ENCODE measurements at regions not wholly inside any gene's neighbourhood (a gene's known extent, or its start where the extent isn't known, plus 50 kb on each side); places are given as distances from the start of the nearest gene placed in this dataset.

DNA sequence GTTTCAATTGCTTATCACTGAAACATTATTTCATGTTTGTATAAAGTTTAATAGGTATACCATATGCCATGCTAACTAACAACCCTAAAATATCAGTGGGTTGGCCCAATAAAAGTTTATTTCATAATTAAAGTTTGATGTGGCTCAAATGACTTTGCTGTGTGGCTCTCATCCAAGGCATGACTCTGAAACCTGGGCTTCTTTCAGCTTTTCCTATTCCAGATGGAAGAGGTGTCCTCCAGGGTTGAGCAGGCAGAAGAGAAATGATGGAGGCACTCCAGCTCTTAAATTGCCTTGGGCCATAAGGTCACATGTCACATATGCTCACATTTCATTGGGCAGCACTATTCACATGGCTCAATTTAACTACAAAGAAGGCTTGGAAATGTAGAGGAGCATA is 101.9 kb downstream of the MACIR start:
- no peaks in the 10 kb centered on the region for H3K36me3 ChIP-seq (ENCODE audit: control insufficient read depth, insufficient read depth, low read length)
- TF ChIP-seq, protein P1, sequence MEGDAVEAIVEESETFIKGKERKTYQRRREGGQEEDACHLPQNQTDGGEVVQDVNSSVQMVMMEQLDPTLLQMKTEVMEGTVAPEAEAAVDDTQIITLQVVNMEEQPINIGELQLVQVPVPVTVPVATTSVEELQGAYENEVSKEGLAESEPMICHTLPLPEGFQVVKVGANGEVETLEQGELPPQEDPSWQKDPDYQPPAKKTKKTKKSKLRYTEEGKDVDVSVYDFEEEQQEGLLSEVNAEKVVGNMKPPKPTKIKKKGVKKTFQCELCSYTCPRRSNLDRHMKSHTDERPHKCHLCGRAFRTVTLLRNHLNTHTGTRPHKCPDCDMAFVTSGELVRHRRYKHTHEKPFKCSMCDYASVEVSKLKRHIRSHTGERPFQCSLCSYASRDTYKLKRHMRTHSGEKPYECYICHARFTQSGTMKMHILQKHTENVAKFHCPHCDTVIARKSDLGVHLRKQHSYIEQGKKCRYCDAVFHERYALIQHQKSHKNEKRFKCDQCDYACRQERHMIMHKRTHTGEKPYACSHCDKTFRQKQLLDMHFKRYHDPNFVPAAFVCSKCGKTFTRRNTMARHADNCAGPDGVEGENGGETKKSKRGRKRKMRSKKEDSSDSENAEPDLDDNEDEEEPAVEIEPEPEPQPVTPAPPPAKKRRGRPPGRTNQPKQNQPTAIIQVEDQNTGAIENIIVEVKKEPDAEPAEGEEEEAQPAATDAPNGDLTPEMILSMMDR (IDR thresholded peaks at IDR 0.05; ENCODE audit: insufficient read depth, low read depth, low read length) = no peak
- CTCF ChIA-PET = no interaction called here
- H3K4me3 ChIP-seq (ENCODE audit: low read depth, low read length) = no peak overlapping the region
- no peak for DNase-seq (ENCODE audit: low read depth)
- H3K27me3 ChIP-seq (ENCODE audit: control insufficient read depth, insufficient read depth, low read length) = no peaks in the 10 kb centered on the region
- POLR2A ChIA-PET = no interaction called here

DNA sequence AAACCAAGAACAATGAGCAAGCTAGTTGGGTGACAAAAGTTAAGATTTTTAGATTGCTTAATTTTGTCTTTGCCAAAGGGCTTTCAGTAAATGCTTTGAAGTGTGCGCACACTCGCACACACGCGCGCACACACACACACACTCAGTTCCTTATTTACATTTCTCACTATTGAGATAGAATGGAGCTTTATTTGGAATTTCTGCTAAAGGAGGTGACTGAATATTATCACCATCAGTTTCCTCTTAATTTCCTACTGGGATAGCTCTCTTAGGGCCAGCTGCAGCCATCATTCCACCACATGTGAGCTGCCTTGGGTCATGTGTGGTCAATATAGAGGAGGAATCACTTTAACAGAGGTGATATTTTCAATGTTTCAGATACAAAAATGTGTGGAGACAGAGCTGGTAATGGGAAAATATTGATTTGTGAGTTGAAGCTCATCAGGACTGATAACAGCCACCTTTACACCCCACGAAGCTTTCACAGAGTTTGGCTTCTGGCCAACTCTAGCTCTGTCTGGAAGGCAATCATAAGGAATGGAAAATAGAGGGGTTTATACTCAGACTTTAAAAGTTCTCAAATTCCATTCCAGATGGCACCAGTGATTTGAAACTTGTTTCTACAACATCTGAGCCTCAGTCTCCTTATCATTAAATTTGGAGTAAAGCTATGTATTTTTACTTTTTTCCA is 99.9 kb downstream of the MACIR start:
- POLR2A ChIA-PET = no interaction called here
- CTCF ChIA-PET = interaction anchor here (0.7 to 1.6 kb wide), 3 partner anchors 9 to 134 kb away, joined by 3 to 4 read pairs (median 3); no protein-coding TSS in a partner anchor

DNA sequence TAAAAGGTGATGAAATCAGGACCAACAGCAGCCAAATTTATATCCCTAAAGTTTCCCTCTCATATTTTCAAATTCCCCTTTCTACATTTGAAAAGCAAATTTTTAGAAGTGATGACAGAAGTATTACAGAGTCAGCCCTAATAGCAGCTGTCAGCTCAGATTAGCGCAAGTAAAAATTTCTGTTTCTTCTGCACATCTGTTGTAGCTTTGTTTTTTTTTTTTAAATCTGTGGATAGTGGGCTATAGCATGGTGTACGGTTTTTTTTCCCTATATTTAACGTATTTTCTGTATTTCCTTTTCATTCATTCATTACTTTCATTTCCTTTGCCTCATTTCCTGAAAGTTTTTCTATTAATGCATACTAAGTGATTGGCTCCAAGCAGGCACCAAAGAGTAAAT is 99.1 kb downstream of the MACIR start:
- no peak for DNase-seq (ENCODE audit: low read depth)
- CTCF ChIA-PET = interaction anchor here (1.0 to 1.6 kb wide), 2 partner anchors 8 to 133 kb away, joined by 3 to 4 read pairs; no protein-coding TSS in a partner anchor
- POLR2A ChIA-PET = no interaction called here

More for the DNA sequence above, 99.9 kb downstream of the MACIR start:
- H3K4me3 ChIP-seq (ENCODE audit: low read depth, low read length) = no peak overlapping the region
- DNase-seq (ENCODE audit: low read depth) = no peak
- TF ChIP-seq, protein P1 (IDR thresholded peaks at IDR 0.05; ENCODE audit: insufficient read depth, low read depth, low read length) = no peak
- no peaks in the 10 kb centered on the region for H3K36me3 ChIP-seq (ENCODE audit: control insufficient read depth, insufficient read depth, low read length)
- H3K27me3 ChIP-seq (ENCODE audit: control insufficient read depth, insufficient read depth, low read length) = no peaks in the 10 kb centered on the region

DNA sequence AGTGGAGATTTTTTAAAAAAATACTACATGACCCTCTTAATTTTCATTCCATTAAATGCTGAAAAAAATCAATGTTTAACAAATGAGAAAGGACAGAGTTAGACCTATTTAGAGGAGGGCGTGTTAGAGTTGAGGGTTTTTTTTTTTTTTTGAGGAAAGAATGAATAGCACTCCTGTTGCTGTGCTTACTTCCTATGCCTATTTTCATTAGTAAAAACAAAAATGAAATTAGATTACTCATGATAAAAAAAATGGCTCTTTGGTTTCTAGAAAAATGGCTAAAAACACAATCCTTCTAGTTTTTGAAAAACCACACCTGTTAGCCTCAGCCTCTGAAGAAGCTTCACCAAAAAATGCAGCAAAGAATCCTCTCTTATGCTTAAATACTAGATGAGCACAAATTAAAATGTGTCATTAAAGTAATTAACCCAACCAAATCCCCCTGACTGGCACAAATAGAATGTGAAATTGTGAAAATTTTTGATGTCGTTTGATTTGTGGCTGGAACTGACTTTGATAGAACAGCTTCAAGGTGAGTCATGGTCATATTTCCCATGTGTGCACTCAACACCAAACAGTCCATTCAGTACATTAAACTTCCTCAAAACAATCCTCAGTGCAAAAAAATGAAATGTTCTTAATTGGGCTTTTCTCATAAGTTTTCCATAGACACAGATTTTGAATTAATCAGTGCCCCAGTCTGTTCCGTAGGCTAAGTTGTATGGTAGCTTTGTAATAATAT is 98.0 kb downstream of the MACIR start:
- Histone ChIP-seq H3K27me3 (ENCODE audit: control insufficient read depth, insufficient read depth, low read length) (no peaks in the 10 kb centered on the region), H3K4me3 (ENCODE audit: low read depth, low read length) (no peak overlapping the region), H3K36me3 (ENCODE audit: control insufficient read depth, insufficient read depth, low read length) (no peaks in the 10 kb centered on the region)
- TF ChIP-seq, protein P1 (IDR thresholded peaks at IDR 0.05; ENCODE audit: insufficient read depth, low read depth, low read length) = no peak
- ChIA-PET CTCF (interaction anchor here (0.6 kb wide), 1 partner anchor 75 kb away, joined by 3 read pairs; no protein-coding TSS in a partner anchor), POLR2A (no interaction called here)
- no peak for DNase-seq (ENCODE audit: low read depth)

More for the DNA sequence above, 99.1 kb downstream of the MACIR start:
- H3K27me3 ChIP-seq (ENCODE audit: control insufficient read depth, insufficient read depth, low read length) = no peaks in the 10 kb centered on the region
- TF ChIP-seq, protein P1 (IDR thresholded peaks at IDR 0.05; ENCODE audit: insufficient read depth, low read depth, low read length) = no peak
- no peak overlapping the region for H3K4me3 ChIP-seq (ENCODE audit: low read depth, low read length)
- H3K36me3 ChIP-seq (ENCODE audit: control insufficient read depth, insufficient read depth, low read length) = no peaks in the 10 kb centered on the region

DNA sequence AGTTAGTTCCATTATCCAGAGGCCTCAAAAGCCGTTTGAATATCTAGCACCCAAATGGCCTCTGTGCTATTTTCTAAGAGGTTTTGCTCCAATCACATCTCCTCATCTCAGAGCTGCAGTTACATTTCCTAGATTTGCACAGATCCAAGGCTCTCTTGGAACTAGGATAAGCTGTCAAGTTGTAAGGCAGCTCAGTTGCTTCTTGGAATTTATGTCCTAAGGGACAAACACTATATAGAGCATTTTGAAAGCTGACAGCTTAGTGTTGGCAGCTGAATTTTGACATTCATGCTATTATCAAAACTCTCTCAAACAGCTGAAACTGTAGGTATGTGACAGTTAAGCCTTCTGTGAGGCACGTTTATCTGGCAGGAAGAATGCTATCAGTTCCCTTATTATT is 97.0 kb downstream of the MACIR start:
- no peak overlapping the region for H3K4me3 ChIP-seq (ENCODE audit: low read depth, low read length)
- no peaks in the 10 kb centered on the region for H3K27me3 ChIP-seq (ENCODE audit: control insufficient read depth, insufficient read depth, low read length)
- no peaks in the 10 kb centered on the region for H3K36me3 ChIP-seq (ENCODE audit: control insufficient read depth, insufficient read depth, low read length)
- TF ChIP-seq, protein P1 (IDR thresholded peaks at IDR 0.05; ENCODE audit: insufficient read depth, low read depth, low read length) = no peak
- POLR2A ChIA-PET = no interaction called here
- no peak for DNase-seq (ENCODE audit: low read depth)
- CTCF ChIA-PET = interaction anchor here (0.6 to 1.2 kb wide), 4 partner anchors 12 to 74 kb away, joined by 3 to 5 read pairs (median 3); no protein-coding TSS in a partner anchor

Data from BJ (cell line).